ENCODE measurements at regions not wholly inside any gene's neighbourhood (a gene's known extent, or its start where the extent isn't known, plus 50 kb on each side); places are given as distances from the start of the nearest gene placed in this dataset.
A peak's percentile ranks its signal among the peaks of the same experiment; 100 is the strongest.

GRCh38 chrX:13478740-13479451 lies 90.5 kb upstream of the EGFL6 start:
- DNase-seq = no peak
- Mint-ChIP-seq H3K4me1 (peaks cover 4 to 9% (median 6%) of the 10 kb centered on the region in 4 donors), H3K9me3 (peaks cover 0 to 3% (median 0%) of the 10 kb centered on the region in 8 donors), H3K4me3 (peak overlapping the region in 1 of 8 donors; percentile 25), H3K27me3 (no peaks in the 10 kb centered on the region), H3K27ac (peak overlapping the region in 1 of 7 donors; percentile 10), H3K36me3 (no peaks in the 10 kb centered on the region)
- intact Hi-C loops (cut with micrococcal nuclease) = no loop called here
- Histone ChIP-seq H3K36me3 (ENCODE audit: insufficient read depth, low read length) (no peaks in the 10 kb centered on the region), H3K4me1 (ENCODE audit: insufficient read depth, low read length) (peaks cover 7% of the 10 kb centered on the region), H3K9me3 (ENCODE audit: control insufficient read depth in 1 of 2, low read length in 2 of 2) (no peaks in the 10 kb centered on the region), H3K27me3 (ENCODE audit: insufficient read depth, low read length) (no peaks in the 10 kb centered on the region), H3K4me3 (ENCODE audit: low read length in 2 of 2) (no peak overlapping the region), H3K27ac (ENCODE audit: low read depth, low read length) (no peak overlapping the region)
- ChIA-PET CTCF (ENCODE audit: partially characterized antibody) (interaction anchor here (1.3 kb wide), 1 partner anchor 9 kb away, joined by 3 read pairs; no protein-coding TSS in a partner anchor), POLR2A (ENCODE audit: partially characterized antibody) (no interaction called here)

GRCh38 chrX:13476384-13476783 lies 93.0 kb upstream of the EGFL6 start:
- no peaks in the 10 kb centered on the region for H3K9me3 ChIP-seq (ENCODE audit: control insufficient read depth in 1 of 2, low read length in 2 of 2)
- no peaks in the 10 kb centered on the region for H3K36me3 Mint-ChIP-seq
- ChIA-PET POLR2A (ENCODE audit: partially characterized antibody) (no interaction called here), CTCF (ENCODE audit: partially characterized antibody) (interaction anchor here (2.3 kb wide), 1 partner anchor 530 kb away, joined by 8 read pairs; no protein-coding TSS in a partner anchor)
- H3K36me3 ChIP-seq (ENCODE audit: insufficient read depth, low read length) = no peaks in the 10 kb centered on the region
- H3K27ac ChIP-seq (ENCODE audit: low read depth, low read length) = no peak overlapping the region
- DNase-seq = no peak
- peaks cover 12% of the 10 kb centered on the region for H3K4me1 ChIP-seq (ENCODE audit: insufficient read depth, low read length)
- H3K27me3 ChIP-seq (ENCODE audit: insufficient read depth, low read length) = no peaks in the 10 kb centered on the region
- no peak overlapping the region for H3K27ac Mint-ChIP-seq
- H3K4me3 ChIP-seq (ENCODE audit: low read length in 2 of 2) = no peak overlapping the region
- H3K27me3 Mint-ChIP-seq = no peaks in the 10 kb centered on the region
- H3K4me3 Mint-ChIP-seq = no peak overlapping the region
- peaks cover 8 to 18% (median 15%) of the 10 kb centered on the region in 4 donors for H3K4me1 Mint-ChIP-seq
- intact Hi-C loops (cut with micrococcal nuclease) = no loop called here
- H3K9me3 Mint-ChIP-seq = no peaks in the 10 kb centered on the region

- CTCF ChIA-PET (ENCODE audit: partially characterized antibody) = interaction anchor here (2.3 to 2.8 kb wide), 2 partner anchors 14 to 528 kb away, joined by 8 to 12 read pairs; no protein-coding TSS in a partner anchor
These were observed 95.3 kb upstream of the EGFL6 start for GRCh38 chrX:13474164-13474516.

GRCh38 chrX:13473442-13474163 lies 95.8 kb upstream of the EGFL6 start:
- H3K27me3 Mint-ChIP-seq = no peaks in the 10 kb centered on the region
- intact Hi-C loops (cut with micrococcal nuclease) = no loop called here

More at GRCh38 chrX:13474164-13474516, 95.3 kb upstream of the EGFL6 start:
- H3K36me3 Mint-ChIP-seq = no peaks in the 10 kb centered on the region
- DNase-seq = peak in 2 of 5 donors; percentile 28 to 30
- no peaks in the 10 kb centered on the region for H3K27me3 ChIP-seq (ENCODE audit: insufficient read depth, low read length)
- peaks cover 8 to 28% (median 17%) of the 10 kb centered on the region in 4 donors for H3K4me1 Mint-ChIP-seq
- H3K4me1 ChIP-seq (ENCODE audit: insufficient read depth, low read length) = peaks cover 19% of the 10 kb centered on the region
- peak overlapping the region in 1 of 2 donors; percentile 32 for H3K4me3 ChIP-seq (ENCODE audit: low read length in 2 of 2)
- H3K9me3 Mint-ChIP-seq = no peaks in the 10 kb centered on the region
- peak overlapping the region; percentile 18 for H3K27ac ChIP-seq (ENCODE audit: low read depth, low read length)
- POLR2A ChIA-PET (ENCODE audit: partially characterized antibody) = interaction anchor here (0.7 to 1.5 kb wide), 6 partner anchors 14 to 519 kb away, joined by 3 to 7 read pairs (median 4); partner anchors contain the start of gene TMSB4X
- peak overlapping the region; percentile 68 to 89 (median 78) for H3K4me3 Mint-ChIP-seq
- H3K27ac Mint-ChIP-seq = peak overlapping the region; percentile 66 to 97 (median 89)
- no peaks in the 10 kb centered on the region for H3K9me3 ChIP-seq (ENCODE audit: control insufficient read depth in 1 of 2, low read length in 2 of 2)
- intact Hi-C loops (cut with micrococcal nuclease) = no loop called here
- no peaks in the 10 kb centered on the region for H3K36me3 ChIP-seq (ENCODE audit: insufficient read depth, low read length)
- H3K27me3 Mint-ChIP-seq = no peaks in the 10 kb centered on the region

GRCh38 chrX:13472975-13473374 lies 96.4 kb upstream of the EGFL6 start:
- Mint-ChIP-seq H3K9me3 (no peaks in the 10 kb centered on the region), H3K27ac (peak overlapping the region in 2 of 7 donors; percentile 5 to 12), H3K4me1 (peaks cover 8 to 28% (median 17%) of the 10 kb centered on the region in 4 donors), H3K4me3 (peak overlapping the region in 3 of 8 donors; percentile 20 to 89 (median 23)), H3K36me3 (no peaks in the 10 kb centered on the region), H3K27me3 (no peaks in the 10 kb centered on the region)
- Histone ChIP-seq H3K27ac (ENCODE audit: low read depth, low read length) (no peak overlapping the region), H3K27me3 (ENCODE audit: insufficient read depth, low read length) (no peaks in the 10 kb centered on the region), H3K9me3 (ENCODE audit: control insufficient read depth in 1 of 2, low read length in 2 of 2) (no peaks in the 10 kb centered on the region), H3K4me1 (ENCODE audit: insufficient read depth, low read length) (peaks cover 19% of the 10 kb centered on the region), H3K36me3 (ENCODE audit: insufficient read depth, low read length) (no peaks in the 10 kb centered on the region), H3K4me3 (ENCODE audit: low read length in 2 of 2) (no peak overlapping the region)
- intact Hi-C loops (cut with micrococcal nuclease) = no loop called here
- ChIA-PET POLR2A (ENCODE audit: partially characterized antibody) (interaction anchor here (0.7 to 1.5 kb wide), 4 partner anchors 15 to 522 kb away, joined by 3 to 7 read pairs (median 6); no protein-coding TSS in a partner anchor), CTCF (ENCODE audit: partially characterized antibody) (interaction anchor here (0.9 to 2.8 kb wide), 2 partner anchors 15 to 526 kb away, joined by 3 to 12 read pairs; no protein-coding TSS in a partner anchor)
- no peak for DNase-seq

More at GRCh38 chrX:13473442-13474163, 95.8 kb upstream of the EGFL6 start:
- Histone ChIP-seq H3K4me3 (ENCODE audit: low read length in 2 of 2) (peak overlapping the region in 1 of 2 donors; percentile 32), H3K27me3 (ENCODE audit: insufficient read depth, low read length) (no peaks in the 10 kb centered on the region), H3K36me3 (ENCODE audit: insufficient read depth, low read length) (no peaks in the 10 kb centered on the region), H3K4me1 (ENCODE audit: insufficient read depth, low read length) (peaks cover 19% of the 10 kb centered on the region), H3K27ac (ENCODE audit: low read depth, low read length) (peak overlapping the region; percentile 18), H3K9me3 (ENCODE audit: control insufficient read depth in 1 of 2, low read length in 2 of 2) (no peaks in the 10 kb centered on the region)
- Mint-ChIP-seq H3K36me3 (no peaks in the 10 kb centered on the region), H3K4me1 (peaks cover 8 to 28% (median 17%) of the 10 kb centered on the region in 4 donors), H3K4me3 (peak overlapping the region; percentile 68 to 89 (median 78)), H3K9me3 (no peaks in the 10 kb centered on the region), H3K27ac (peak overlapping the region; percentile 66 to 97 (median 89))
- CTCF ChIA-PET (ENCODE audit: partially characterized antibody) = interaction anchor here (0.9 to 2.8 kb wide), 2 partner anchors 14 to 527 kb away, joined by 3 to 12 read pairs; no protein-coding TSS in a partner anchor
- DNase-seq = peak in 3 of 5 donors; percentile 12 to 26 (median 16)
- POLR2A ChIA-PET (ENCODE audit: partially characterized antibody) = interaction anchor here (0.7 to 1.5 kb wide), 7 partner anchors 14 to 523 kb away, joined by 3 to 7 read pairs (median 4); partner anchors contain the start of gene TMSB4X

- intact Hi-C loops (cut with micrococcal nuclease) = no loop called here
- Histone ChIP-seq H3K27me3 (ENCODE audit: insufficient read depth, low read length) (no peaks in the 10 kb centered on the region), H3K4me1 (ENCODE audit: insufficient read depth, low read length) (peaks cover 19% of the 10 kb centered on the region), H3K27ac (ENCODE audit: low read depth, low read length) (no peak overlapping the region), H3K9me3 (ENCODE audit: control insufficient read depth in 1 of 2, low read length in 2 of 2) (no peaks in the 10 kb centered on the region), H3K4me3 (ENCODE audit: low read length in 2 of 2) (no peak overlapping the region), H3K36me3 (ENCODE audit: insufficient read depth, low read length) (no peaks in the 10 kb centered on the region)
- Mint-ChIP-seq H3K9me3 (no peaks in the 10 kb centered on the region), H3K27me3 (no peaks in the 10 kb centered on the region), H3K36me3 (no peaks in the 10 kb centered on the region), H3K4me1 (peaks cover 8 to 28% (median 17%) of the 10 kb centered on the region in 4 donors), H3K4me3 (peak overlapping the region in 1 of 8 donors; percentile 43), H3K27ac (no peak overlapping the region)
- DNase-seq = no peak
- POLR2A ChIA-PET (ENCODE audit: partially characterized antibody) = no interaction called here
- CTCF ChIA-PET (ENCODE audit: partially characterized antibody) = no interaction called here
These were observed 98.1 kb upstream of the EGFL6 start for GRCh38 chrX:13471269-13471668.

- peaks cover 19% of the 10 kb centered on the region for H3K4me1 ChIP-seq (ENCODE audit: insufficient read depth, low read length)
- Mint-ChIP-seq H3K27ac (no peak overlapping the region), H3K4me3 (no peak overlapping the region), H3K4me1 (peaks cover 8 to 28% (median 17%) of the 10 kb centered on the region in 4 donors), H3K36me3 (no peaks in the 10 kb centered on the region), H3K9me3 (no peaks in the 10 kb centered on the region), H3K27me3 (no peaks in the 10 kb centered on the region)
- no peaks in the 10 kb centered on the region for H3K36me3 ChIP-seq (ENCODE audit: insufficient read depth, low read length)
- POLR2A ChIA-PET (ENCODE audit: partially characterized antibody) = no interaction called here
- CTCF ChIA-PET (ENCODE audit: partially characterized antibody) = no interaction called here
- DNase-seq = no peak
- no peaks in the 10 kb centered on the region for H3K9me3 ChIP-seq (ENCODE audit: control insufficient read depth in 1 of 2, low read length in 2 of 2)
- intact Hi-C loops (cut with micrococcal nuclease) = no loop called here
- no peaks in the 10 kb centered on the region for H3K27me3 ChIP-seq (ENCODE audit: insufficient read depth, low read length)
- H3K4me3 ChIP-seq (ENCODE audit: low read length in 2 of 2) = no peak overlapping the region
- no peak overlapping the region for H3K27ac ChIP-seq (ENCODE audit: low read depth, low read length)
These were observed 98.8 kb upstream of the EGFL6 start for GRCh38 chrX:13470685-13470977.

Measured in CD4-positive, alpha-beta memory T cell (primary cell).